GM12875 (cell line): ENCODE measurements at regions not wholly inside any gene's neighbourhood (a gene's known extent, or its start where the extent isn't known, plus 50 kb on each side); places are given as distances from the start of the nearest gene placed in this dataset.

Experiments used
- H3K4me3 ChIP-seq: one replicate; pipeline ENCODE4 v1.5.1; 2011; ENCODE audit warnings: low read depth, low read length, control low read depth
- TF ChIP-seq, protein P1 (sequence below): IDR thresholded peaks from 2 replicates; pipeline ENCODE4 v1.5.1; 2011; ENCODE audit warnings: low read depth, mild to moderate bottlenecking, control low read depth, inconsistent platforms, low read length, moderate library complexity, borderline replicate concordance; ENCODE audit not compliant: insufficient read depth

DNA sequence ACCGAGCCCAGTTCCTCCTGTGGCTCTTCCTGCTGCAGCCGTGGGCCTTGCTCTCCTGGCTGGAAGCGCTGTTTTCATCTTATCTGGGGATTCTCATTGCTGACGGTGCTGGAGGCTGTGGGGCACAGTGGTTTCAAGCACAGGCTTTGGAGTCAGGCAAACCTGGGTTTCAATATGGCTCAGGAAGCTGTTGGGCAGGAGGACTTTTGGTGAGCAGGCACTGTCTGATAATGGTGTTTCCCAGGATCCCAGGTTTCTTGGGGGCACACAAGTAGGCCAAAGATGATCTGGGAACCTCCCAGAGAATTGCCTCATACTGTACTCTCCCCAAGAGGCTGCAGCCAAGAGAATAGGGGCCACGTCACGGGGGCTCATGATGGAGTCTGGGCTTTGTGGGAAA is 105.6 kb upstream of the TRABD2B start:
- TF ChIP-seq, protein P1, sequence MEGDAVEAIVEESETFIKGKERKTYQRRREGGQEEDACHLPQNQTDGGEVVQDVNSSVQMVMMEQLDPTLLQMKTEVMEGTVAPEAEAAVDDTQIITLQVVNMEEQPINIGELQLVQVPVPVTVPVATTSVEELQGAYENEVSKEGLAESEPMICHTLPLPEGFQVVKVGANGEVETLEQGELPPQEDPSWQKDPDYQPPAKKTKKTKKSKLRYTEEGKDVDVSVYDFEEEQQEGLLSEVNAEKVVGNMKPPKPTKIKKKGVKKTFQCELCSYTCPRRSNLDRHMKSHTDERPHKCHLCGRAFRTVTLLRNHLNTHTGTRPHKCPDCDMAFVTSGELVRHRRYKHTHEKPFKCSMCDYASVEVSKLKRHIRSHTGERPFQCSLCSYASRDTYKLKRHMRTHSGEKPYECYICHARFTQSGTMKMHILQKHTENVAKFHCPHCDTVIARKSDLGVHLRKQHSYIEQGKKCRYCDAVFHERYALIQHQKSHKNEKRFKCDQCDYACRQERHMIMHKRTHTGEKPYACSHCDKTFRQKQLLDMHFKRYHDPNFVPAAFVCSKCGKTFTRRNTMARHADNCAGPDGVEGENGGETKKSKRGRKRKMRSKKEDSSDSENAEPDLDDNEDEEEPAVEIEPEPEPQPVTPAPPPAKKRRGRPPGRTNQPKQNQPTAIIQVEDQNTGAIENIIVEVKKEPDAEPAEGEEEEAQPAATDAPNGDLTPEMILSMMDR: no peak

DNA sequence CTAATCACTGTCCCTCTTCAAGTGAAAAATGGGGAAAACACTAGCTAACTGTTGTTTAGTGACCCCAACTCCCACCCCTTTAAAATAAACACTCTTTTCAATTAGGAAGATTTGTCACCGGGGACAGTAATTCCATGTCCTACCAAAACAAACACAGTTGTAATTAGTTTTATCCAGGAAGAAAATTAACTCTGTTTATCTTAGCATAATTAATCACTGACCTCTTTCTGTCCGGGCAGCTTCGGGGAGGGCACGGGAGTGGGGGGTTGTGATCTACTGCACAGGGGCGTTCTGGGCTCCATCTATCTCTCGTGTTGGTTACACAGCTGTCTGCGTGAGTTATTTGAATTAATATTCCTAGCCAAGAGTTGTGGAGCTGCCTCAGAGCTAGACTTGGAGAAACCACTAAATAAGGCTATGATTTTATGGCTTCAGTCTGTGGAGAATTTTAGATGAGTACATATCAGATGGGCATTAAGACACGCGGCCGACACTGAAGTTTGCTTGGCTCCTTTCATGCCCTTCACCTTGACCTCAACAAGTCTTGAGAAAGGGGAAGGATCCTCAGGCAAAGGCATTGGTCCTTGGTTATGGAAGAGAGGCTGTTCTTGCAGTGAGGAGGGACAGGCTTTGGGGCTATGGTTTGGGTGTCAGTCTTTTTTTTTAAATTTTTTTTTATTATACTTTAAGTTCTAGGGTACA is 102.0 kb upstream of the TRABD2B start:
- no peak overlapping the region for H3K4me3 ChIP-seq
- TF ChIP-seq, protein P1: no peak

More for the DNA sequence above, 105.6 kb upstream of the TRABD2B start:
- no peak overlapping the region for H3K4me3 ChIP-seq

DNA sequence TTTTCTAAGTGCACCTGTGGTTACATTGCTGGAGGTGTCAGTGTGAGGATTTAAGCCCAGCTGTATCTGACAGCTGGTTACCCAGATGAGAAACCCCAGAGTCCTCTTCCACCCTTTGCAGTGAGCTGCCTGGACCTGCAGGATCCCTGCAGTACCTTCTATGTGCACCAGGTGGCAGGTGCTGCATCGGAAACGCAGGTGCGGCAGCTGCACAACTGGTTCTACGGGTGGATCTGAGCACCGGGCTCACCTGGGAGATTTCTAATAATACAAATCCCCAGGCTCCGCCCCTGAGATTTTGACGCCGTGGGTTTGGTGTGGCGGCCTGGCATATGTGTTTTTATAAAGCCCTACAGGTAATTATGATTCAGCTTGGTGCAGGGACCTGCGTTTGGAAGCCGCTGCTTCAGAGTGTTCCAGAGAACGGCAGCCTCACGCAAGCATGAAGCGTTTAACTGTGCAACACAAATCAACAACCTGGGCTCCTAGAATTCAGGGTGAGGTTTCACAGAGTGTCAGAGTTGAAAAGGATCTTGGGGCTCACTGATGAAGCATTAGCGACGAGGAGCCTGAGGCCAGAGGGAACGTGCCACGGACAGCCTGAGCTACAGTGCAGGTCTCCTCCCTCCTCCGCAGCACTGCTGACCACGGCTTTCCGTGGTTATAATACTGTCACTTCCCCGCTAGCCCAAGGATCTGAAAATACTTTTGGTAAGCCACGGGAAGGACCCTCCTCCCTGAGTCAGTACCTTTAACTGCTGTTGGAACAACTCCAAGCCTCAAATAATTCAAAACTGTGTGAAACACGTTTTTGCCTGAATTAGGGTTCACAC is 96.7 kb upstream of the TRABD2B start:
- TF ChIP-seq, protein P1: peak; percentile 89
- H3K4me3 ChIP-seq: no peak overlapping the region

DNA sequence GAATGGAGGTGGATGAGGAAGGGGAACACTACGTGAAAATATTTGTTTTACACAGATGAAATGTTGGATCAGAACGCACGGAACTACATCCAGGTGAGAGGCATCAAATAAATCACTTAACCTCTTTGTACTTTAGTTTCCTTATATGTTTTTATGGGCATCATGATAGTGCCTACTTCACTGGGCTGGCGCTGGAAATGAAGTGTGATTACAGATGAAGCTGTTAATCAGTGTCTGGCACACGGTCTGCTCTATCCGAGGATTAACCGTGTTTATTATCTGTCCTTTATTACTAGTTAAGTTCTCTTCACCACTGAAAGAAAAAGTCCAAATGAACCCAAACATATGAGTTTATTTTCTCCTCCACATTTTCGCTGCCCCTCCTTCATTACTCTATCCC is 96.0 kb upstream of the TRABD2B start:
- H3K4me3 ChIP-seq: no peak overlapping the region
- TF ChIP-seq, protein P1: no peak

DNA sequence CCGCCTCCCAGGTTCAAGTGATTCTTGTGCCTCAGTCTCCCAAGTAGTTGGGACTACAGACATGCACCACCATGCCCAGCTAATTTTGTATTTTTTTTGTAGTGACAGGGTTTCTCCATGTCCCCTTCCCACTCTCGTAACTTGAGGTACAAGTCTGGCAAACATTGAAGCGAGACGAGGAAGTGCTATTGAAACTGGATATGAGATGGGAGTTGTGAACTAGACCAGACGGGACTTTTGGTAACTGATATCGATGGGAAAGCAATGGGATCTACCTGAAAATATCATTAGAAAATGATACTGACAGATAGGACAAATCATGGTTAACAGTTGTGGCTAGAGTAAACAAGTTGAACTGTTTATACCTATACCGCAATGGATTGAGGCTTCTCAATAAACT is 95.2 kb upstream of the TRABD2B start:
- TF ChIP-seq, protein P1: no peak
- no peak overlapping the region for H3K4me3 ChIP-seq

DNA sequence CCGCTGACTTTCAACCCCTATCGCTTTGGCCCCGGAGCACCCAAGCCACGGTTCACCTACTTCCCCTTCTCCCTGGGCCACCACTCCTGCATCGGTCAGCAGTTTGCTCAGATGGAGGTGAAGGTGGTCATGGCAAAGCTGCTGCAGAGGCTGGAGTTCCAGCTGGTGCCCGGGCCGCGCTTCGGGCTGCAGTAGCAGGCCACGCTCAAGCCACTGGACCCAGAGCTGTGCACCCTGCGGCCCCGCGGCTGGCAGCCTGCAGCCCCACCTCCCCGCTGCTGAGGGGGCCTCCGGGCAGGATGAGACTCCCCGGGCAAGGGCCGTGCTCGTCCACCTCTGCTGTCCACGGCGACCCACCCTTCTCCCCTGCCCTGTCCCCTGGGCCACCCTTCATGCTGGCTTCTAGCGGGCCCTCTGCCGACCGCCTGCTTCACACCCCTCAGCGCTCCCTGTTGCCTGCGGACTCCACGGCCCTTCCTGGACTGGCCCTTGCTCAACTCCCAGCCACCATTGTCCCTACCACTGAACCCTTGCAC is 92.2 kb upstream of the TRABD2B start:
- no peak overlapping the region for H3K4me3 ChIP-seq
- TF ChIP-seq, protein P1: no peak
